Pulmonary artery endothelial cell (primary cell): ENCODE measurements at regions not wholly inside any gene's neighbourhood (a gene's known extent, or its start where the extent isn't known, plus 50 kb on each side); places are given as distances from the start of the nearest gene placed in this dataset.
"Not testable (repeated sequence)": the region's sequence is repeated elsewhere in the genome, so short reads cannot be mapped to it uniquely, and the experiment has no call there.

Experiments used
- DNase-seq: peaks from one replicate; pipeline ENCODE4 v3.0.0-alpha.2; 2011; ENCODE audit warnings: low read depth, low spot score

DNA sequence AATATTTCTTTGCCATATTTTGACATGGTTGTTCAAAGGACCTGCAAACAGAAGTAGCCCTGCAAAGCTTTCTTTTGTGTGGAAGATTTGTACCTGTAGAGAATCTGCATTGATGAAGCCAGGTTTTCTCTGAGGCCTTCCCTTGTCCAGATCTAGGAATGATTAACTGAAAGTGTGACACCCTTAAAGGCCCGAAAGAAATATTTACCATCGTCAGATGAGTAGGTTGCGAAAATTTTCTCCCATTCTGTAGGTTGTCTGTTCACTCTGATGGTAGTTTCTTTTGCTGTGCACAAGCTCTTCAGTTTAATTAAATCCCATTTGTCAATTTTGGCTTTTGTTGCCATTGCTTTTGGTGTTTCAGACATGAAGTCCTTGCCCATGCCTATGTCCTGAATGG is 439.0 kb downstream of the SMARCA1 start:
- not testable (repeated sequence) for DNase-seq

DNA sequence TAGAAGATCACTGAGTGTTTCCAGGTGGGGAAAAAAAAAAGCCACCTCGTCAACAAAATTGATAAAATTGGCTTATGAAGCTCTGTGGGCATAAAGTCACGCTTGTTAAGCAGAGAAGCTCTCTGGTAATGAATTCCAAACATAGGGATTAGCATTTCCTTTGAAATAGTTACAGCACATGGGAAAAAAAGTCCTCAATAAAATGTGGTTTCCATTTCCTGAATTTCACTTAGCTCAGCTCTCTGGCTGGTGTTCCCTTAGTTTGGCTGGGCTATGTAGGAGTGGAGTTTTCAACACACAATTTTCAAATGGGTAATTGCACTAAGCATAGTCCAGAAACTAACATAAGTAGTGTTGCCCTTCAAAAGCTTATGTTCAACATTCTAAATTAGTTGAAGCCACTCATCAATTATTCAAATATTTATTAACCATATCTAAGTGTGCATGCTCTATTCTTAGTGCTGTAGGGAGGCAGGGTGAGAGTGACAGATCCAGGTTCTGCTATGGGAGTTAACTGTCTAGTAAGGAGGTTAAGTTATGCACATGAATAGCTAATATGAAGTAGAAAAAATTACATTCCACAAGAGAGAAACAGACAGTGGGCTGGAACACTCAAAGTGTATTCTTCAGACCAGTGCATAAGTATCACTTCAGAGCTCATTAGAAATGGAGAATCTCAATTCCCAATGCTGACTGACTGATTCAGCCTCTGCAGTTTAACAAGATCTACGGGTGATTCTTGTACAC is 445.7 kb downstream of the SMARCA1 start:
- DNase-seq, result no peak

- no peak for DNase-seq
These were observed 451.9 kb downstream of the SMARCA1 start for GRCh38 chrX:129071390-129071789.

GRCh38 chrX:129065895-129066294 is 457.4 kb downstream of the SMARCA1 start:
- DNase-seq, result no peak

DNA sequence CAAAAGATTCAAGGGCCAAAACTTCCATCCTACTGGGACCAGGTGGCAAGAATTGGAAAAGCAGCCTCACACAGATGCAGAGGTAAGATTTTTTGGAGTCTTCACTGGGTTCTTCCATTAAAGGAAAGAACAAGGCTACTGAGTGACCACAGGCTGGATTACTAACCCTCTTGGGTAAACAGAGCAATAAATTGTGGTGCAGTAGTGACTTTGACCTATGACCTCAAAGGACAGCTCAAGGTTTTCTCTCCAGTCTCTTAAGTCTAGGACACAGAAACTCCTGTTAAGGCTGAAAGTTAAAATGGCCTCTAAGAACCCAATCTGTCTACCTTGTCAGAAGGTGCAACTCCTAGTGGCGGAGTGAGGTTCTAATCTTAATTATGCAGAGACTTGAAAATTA is 464.9 kb downstream of the SMARCA1 start:
- DNase-seq, result no peak

DNA sequence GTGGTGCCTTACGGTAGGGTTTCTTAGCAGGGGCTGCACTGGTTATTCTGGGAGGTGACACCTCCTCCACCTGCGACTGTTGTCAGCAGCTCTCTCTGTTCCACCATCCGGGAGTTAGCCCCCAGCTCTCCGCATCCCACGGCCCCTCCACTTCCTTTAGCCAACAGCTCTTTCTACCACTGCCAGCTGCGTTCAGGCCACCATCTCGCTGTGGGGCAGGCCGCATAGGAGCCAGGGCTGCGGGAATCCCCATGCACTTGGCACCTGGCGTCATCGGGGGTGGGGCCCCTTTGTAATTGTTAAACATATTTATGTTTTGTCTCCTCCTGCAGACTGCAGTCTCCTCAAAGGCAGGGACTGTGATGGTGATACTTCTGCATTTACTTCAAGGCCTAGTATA is 480.2 kb downstream of the SMARCA1 start:
- DNase-seq, result no peak

DNA sequence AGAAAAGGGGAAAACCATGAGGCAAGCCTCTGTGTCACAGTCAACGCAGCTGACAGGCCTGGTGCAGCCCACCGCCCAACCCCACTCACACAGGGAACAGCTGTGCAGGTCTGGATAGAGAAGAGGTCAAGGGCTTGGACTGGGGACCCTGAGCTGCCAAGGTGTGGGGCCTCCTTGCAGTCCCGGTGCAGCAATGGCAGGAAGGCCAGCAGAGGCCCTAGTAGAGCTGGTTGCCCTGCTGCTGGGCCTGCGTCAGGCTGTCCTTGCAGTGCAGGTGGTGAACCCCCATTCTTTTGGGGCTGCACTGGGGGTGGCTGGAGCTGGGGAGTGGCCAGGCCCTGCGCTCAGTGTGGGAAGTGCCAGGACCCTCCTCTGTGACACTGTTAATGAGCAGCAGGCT is 482.0 kb downstream of the SMARCA1 start:
- DNase-seq, result no peak

- no peak for DNase-seq
These were observed 483.2 kb downstream of the SMARCA1 start for GRCh38 chrX:129040124-129040523.

- no peak for DNase-seq
These were observed 484.1 kb downstream of the SMARCA1 start for GRCh38 chrX:129039176-129039575.

DNA sequence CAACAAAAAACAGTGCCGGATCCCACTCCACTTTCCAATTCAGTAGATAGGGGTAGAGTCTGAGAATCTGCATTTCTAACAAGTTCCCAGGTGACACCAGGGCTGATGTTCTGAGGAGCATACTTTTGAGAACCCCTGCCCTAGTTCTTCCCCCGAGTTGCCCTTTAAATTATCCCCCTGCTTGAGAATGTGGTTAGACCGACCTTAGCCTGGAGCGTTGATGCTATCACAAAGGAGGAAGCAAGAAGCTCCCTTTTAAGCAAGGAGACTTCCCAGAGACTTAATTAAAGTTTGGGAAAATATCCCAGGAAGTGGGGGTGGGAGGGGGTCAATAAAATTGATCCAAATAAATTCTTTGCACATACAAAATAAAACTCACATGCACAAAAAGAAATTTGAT is 485.9 kb downstream of the SMARCA1 start:
- no peak for DNase-seq

- no peak for DNase-seq
These were observed 488.1 kb downstream of the SMARCA1 start for GRCh38 chrX:129035180-129035579.

GRCh38 chrX:129034196-129034595 is 489.1 kb downstream of the SMARCA1 start:
- no peak for DNase-seq

DNA sequence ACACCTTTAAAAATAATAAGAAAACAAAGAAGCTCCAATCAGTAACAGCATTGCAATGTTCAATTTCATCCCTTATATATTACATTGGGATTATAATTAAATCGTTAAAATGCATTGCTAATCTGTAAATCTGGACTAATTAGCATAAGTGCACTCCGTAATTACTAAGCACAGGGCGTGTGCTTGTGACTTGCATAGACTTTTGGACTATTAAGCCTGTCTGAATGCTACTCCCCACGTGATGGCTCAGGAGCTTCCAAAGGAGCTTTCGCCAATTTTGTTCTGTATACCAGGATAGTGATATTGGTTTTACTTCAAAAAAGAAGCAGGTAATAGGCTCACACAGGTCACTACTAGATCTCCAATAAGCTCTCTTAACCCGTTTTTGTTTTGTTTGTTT is 497.1 kb downstream of the SMARCA1 start:
- DNase-seq, result no peak

DNA sequence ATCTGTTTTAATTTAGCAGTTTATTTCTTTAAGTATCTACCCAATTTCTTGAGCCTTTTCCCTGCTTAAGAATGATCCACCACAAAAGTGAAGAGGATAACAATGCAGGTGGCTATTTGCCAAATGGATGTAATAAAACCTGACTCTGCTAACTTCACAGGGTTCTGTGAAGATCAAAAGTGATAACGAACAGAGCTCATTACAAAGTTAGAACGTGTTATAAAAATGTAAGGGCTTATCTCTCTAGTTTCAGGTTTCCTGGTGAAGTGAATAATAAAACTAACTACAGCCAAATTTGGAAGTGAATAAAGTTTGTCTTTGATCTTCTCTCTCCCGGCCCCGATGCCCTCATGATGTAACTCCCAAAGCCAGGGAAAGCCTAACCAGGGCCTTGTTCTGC is 497.9 kb downstream of the SMARCA1 start:
- DNase-seq, result no peak

- DNase-seq, result no peak
These were observed 503.9 kb downstream of the SMARCA1 start for GRCh38 chrX:129019412-129019811.

- DNase-seq, result no peak
These were observed 507.9 kb downstream of the SMARCA1 start for GRCh38 chrX:129015381-129015780.

DNA sequence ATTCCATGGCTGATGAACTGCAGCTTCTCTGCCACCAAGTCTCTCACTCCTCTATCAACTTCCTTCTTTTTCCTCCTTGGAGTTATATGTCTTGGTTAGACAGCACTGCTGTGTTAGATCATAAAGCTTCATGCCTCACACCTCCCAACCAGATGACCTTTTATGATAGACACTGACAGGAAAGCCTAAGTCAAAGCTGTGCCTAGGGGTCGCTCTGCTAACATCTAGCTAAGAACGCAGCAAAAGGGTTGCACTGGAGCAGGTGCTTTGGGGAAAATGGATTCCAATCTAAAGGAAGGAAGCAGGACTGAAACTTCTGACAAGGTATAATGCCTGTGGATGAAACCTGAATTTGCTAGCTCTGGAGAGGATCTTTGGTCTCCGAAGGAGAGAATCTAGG is 509.7 kb downstream of the SMARCA1 start:
- DNase-seq, result no peak

DNA sequence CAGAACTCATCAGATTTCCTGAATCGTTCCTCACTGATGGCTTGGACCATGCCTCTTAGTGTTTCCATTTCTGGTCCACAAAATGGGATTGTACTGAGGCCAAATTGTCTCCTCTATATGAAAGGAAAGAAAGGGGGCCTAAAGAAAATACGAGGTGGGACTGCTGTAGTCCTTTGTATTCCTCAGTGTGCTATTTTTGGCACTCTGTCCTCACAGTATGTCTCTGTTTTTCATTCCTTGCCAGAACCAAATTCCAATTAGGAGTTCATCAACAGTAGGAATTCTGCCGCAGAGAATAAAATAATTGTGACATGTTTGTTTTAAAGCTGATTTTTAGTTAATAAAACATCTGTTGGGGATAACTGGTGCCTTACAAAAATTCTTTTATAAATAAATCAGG is 515.7 kb downstream of the SMARCA1 start:
- DNase-seq, result no peak

GRCh38 chrX:129006491-129006890 is 516.8 kb downstream of the SMARCA1 start:
- no peak for DNase-seq

- no peak for DNase-seq
These were observed 522.5 kb downstream of the SMARCA1 start for GRCh38 chrX:129000797-129001196.

DNA sequence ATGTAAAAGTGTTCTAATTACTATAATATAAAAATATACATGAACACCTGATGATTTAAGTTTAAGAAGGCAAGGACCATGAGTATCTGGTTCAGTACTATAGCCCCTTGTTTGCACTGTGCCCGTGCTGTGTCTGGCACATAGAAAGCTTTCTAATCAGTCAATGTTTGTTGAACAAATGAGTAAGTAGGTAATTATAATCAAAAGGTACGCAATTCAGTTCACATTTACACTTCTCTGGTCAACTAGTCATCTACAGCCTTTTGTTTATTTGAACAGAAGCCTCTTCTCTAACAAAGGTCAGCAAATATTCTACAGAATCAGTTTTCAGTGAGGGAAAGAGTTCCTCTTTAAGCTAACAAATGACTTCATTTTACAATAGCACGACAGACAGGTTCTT is 523.3 kb downstream of the SMARCA1 start:
- DNase-seq, result no peak

DNA sequence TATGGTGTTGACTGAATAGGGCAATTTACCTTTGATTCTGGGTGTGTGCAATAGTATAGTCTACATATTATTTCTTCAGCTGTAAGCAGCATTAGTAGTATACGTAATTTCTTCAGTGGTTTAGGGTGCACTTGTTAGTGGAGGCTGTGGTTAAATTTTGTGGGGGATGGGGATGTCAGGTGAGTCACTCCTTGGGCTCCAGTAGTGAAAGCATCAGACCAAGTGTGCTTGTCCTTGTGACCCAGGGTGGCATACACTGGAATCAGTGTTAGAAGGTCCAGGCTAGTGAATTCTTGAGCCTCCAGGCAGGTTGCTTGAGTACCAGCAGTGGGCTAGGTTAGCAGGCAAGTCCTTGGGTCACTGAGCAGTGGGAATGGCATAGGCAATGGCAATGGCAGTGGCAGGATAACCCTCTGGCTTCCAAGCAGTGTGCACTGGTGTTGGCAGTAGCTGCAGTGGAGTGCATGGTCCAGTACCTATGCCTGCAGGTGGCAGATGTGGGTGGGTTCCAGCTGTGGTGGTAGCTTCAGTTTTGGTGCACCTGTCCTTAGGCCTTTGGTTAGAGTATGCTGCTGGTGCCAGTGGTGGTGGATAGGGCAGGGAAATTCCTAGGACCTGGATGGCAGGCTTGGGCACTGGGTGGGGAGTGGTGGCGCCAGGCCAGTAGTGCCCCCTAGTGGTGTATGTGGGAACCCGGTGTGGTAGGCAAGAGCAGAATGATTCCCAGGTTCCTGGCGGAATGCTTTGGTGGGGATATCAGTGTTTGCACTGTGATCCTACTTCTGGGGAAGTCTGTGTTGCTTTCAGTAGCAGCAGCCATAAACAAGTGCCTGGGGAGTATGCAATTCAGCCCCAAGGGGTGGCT is 531.0 kb downstream of the SMARCA1 start:
- DNase-seq, result no peak

DNA sequence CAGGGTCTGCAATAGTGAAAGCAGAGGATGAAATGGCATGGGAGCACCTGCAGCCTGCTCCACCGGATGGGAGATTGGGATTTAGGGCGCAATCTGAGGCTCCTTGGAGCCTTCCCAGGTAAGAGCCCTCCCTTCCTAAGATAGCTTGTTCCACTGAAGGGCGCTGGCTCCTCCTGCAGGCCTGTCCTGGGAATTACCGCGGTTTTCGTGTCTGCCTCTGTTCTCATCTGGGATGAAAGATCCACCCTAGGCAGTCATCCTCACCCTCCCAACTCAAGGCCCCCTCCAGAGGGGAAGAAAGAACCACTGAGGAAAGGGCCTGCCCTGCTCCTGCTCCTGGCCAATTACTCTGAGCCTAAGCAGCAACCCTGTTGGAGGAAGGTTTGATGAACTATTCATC is 547.5 kb downstream of the SMARCA1 start:
- DNase-seq, result no peak
